ENCODE measurements at regions not wholly inside any gene's neighbourhood (a gene's known extent, or its start where the extent isn't known, plus 50 kb on each side); places are given as distances from the start of the nearest gene placed in this dataset.

- H3K4me3 ChIP-seq (ENCODE audit: low read depth, low read length) = peak overlapping the region; percentile 46
- no peak overlapping the region for H3K9ac ChIP-seq
- no peak overlapping the region for H3K27ac ChIP-seq
- H3K27me3 ChIP-seq (ENCODE audit: control insufficient read depth, insufficient read depth, low read length) = no peaks in the 10 kb centered on the region
- H3K4me1 ChIP-seq = peaks cover 5% of the 10 kb centered on the region
- TF ChIP-seq, protein P1, sequence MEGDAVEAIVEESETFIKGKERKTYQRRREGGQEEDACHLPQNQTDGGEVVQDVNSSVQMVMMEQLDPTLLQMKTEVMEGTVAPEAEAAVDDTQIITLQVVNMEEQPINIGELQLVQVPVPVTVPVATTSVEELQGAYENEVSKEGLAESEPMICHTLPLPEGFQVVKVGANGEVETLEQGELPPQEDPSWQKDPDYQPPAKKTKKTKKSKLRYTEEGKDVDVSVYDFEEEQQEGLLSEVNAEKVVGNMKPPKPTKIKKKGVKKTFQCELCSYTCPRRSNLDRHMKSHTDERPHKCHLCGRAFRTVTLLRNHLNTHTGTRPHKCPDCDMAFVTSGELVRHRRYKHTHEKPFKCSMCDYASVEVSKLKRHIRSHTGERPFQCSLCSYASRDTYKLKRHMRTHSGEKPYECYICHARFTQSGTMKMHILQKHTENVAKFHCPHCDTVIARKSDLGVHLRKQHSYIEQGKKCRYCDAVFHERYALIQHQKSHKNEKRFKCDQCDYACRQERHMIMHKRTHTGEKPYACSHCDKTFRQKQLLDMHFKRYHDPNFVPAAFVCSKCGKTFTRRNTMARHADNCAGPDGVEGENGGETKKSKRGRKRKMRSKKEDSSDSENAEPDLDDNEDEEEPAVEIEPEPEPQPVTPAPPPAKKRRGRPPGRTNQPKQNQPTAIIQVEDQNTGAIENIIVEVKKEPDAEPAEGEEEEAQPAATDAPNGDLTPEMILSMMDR (IDR thresholded peaks at IDR 0.05) = no peak
- H2AFZ ChIP-seq = peak overlapping the region; percentile 73
- H3K79me2 ChIP-seq = no peaks in the 10 kb centered on the region
- no peaks in the 10 kb centered on the region for H3K36me3 ChIP-seq (ENCODE audit: control insufficient read depth, insufficient read depth, low read length)
- H3K4me2 ChIP-seq (ENCODE audit: low read length) = peak overlapping the region; percentile 88
- no peaks in the 10 kb centered on the region for H3K9me3 ChIP-seq (ENCODE audit: control insufficient read depth, low read length)
These were observed 143.9 kb upstream of the ZNF536 start for GRCh38 chr19:30228113-30228834.

DNA sequence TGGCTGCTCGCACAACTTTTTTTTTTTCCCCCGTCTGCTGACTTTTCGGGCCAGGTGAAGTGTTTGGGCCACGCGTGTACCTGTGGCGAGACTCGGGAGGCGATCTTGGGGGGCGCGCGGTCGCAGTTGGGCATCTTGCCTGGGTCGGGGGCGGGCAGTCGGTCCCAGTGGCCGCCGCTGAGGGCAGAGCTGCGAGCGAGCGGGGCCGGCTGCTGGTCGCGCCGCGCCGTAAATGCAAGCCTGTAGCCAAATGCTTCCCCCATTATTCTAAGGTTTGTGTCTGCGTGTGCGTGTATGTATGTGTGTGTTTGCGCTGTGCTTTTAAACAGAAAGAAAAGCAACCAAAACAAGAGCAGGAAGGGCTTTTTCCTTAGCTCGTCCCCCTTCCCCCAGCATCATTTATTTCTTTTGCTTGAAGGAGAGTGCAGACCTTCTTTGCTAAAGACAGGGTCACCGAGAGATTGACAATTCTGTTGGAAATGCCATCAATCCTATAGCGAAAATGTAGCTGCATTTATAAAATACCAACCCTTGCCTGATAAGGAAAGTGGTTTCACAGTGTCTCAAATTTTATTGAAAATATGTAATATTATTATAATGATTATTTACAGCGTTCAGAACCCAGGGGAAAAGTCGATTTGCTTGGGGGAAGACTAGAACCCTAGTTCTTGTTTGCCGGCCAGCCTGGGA, 143.2 kb upstream of the ZNF536 start:
- Histone ChIP-seq H2AFZ (peak overlapping the region; percentile 64), H3K4me1 (peaks cover 5% of the 10 kb centered on the region), H3K36me3 (ENCODE audit: control insufficient read depth, insufficient read depth, low read length) (no peaks in the 10 kb centered on the region), H3K27ac (no peak overlapping the region), H3K4me2 (ENCODE audit: low read length) (peak overlapping the region; percentile 88), H3K27me3 (ENCODE audit: control insufficient read depth, insufficient read depth, low read length) (no peaks in the 10 kb centered on the region), H3K9ac (no peak overlapping the region), H3K4me3 (ENCODE audit: low read depth, low read length) (peak overlapping the region; percentile 46), H3K9me3 (ENCODE audit: control insufficient read depth, low read length) (no peaks in the 10 kb centered on the region), H3K79me2 (no peaks in the 10 kb centered on the region)
- TF ChIP-seq, protein P1 (IDR thresholded peaks at IDR 0.05) = no peak

DNA sequence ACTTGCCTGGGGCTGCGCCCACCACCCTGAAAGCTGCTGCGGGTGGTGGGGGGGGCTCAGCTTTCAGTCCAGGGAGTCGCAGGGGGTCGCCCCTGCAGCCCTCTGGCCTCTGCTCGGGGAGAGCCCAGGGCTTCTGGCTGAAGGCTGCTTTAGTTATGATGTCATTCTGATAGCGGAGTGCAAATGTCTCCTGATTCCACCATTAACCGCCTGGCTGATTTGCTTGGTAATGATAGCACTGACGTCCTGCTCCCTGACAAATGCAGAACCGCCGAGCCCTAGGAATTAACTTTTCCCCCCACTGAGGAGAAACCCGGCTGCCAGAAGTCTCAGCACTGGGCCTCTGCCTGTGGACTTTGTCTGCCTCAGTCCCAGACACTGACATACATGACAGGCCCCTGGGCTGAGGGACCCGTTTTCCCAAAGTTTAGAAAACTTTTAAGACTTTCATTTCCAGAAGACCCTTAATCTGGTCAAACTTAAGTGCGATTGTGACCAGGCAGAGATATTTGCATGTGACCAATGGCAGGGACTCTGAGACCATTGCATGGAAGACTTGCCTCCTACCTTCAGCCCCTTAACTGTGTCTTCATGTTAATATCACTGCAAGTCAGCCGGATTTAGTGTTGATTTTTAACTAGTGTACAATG, 142.5 kb upstream of the ZNF536 start:
- Histone ChIP-seq H3K27me3 (ENCODE audit: control insufficient read depth, insufficient read depth, low read length) (no peaks in the 10 kb centered on the region), H2AFZ (no peak overlapping the region), H3K9ac (no peak overlapping the region), H3K27ac (no peak overlapping the region), H3K4me2 (ENCODE audit: low read length) (no peak overlapping the region), H3K4me1 (peaks cover 5% of the 10 kb centered on the region), H3K9me3 (ENCODE audit: control insufficient read depth, low read length) (no peaks in the 10 kb centered on the region), H3K36me3 (ENCODE audit: control insufficient read depth, insufficient read depth, low read length) (no peaks in the 10 kb centered on the region), H3K4me3 (ENCODE audit: low read depth, low read length) (no peak overlapping the region), H3K79me2 (no peaks in the 10 kb centered on the region)
- TF ChIP-seq, protein P1 (IDR thresholded peaks at IDR 0.05) = no peak

- TF ChIP-seq, protein P1 (IDR thresholded peaks at IDR 0.05) = no peak
- H3K79me2 ChIP-seq = no peaks in the 10 kb centered on the region
- H3K9ac ChIP-seq = no peak overlapping the region
- H3K36me3 ChIP-seq (ENCODE audit: control insufficient read depth, insufficient read depth, low read length) = no peaks in the 10 kb centered on the region
- no peak overlapping the region for H3K4me3 ChIP-seq (ENCODE audit: low read depth, low read length)
- no peak overlapping the region for H3K4me2 ChIP-seq (ENCODE audit: low read length)
- no peaks in the 10 kb centered on the region for H3K27me3 ChIP-seq (ENCODE audit: control insufficient read depth, insufficient read depth, low read length)
- H3K27ac ChIP-seq = no peak overlapping the region
- H3K9me3 ChIP-seq (ENCODE audit: control insufficient read depth, low read length) = no peaks in the 10 kb centered on the region
- no peak overlapping the region for H2AFZ ChIP-seq
- no peaks in the 10 kb centered on the region for H3K4me1 ChIP-seq
These were observed 140.5 kb upstream of the ZNF536 start for GRCh38 chr19:30231408-30232318.

Measured in parathyroid adenoma (tissue), 2 donors.